GM21528 (cell line): ENCODE measurements at regions not wholly inside any gene's neighbourhood (a gene's known extent, or its start where the extent isn't known, plus 50 kb on each side); places are given as distances from the start of the nearest gene placed in this dataset.

Experiments used
- ATAC-seq: cut with Tn5 transposase; IDR thresholded peaks from one replicate; pipeline ENCODE4 v1.9.1; 2021; ENCODE audit warnings: mild to moderate bottlenecking, moderate library complexity; ENCODE audit not compliant: unreplicated experiment, low FRiP score

DNA sequence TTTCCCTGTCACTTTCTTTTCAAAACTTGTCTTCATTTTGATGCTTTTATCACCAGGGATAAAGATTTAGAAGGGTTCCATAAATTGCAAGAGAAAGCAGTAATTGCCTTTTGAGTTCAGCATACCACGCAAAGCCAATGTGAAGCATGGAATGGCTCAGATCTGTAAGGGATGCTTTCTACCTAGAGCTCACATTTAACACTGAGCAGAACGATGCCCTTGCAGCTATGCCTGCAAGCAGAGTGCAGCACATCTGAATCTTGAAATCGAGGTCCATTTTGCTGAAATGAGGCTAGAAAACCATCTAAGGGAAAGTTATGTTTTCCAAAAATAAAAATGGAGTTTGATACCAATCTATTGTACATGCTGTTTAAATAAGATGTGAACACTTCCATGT lies 171.2 kb upstream of the CELF2 start:
- no peak for ATAC-seq

DNA sequence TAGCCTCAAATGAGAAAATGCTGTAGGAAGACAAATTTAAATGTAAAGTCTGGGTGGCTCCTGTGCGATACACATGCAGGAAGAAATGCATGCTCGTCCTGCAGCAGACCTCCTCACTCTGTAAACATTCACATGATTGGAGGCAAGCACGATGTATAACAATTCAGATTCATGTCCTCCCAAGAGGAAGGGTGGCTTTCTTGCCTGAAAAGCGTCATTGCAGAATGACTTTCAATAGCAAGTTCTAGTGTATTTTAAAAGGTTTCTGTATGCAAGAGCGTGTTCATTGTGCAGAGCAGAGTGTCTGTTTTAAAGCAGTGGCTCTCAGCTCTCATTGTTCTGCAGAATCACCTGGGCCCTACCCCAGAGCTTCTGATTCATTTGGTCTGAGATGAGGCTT lies 170.3 kb upstream of the CELF2 start:
- no peak for ATAC-seq

GRCh38 chr10:10848488-10849111 lies 169.1 kb upstream of the CELF2 start:
- no peak for ATAC-seq

DNA sequence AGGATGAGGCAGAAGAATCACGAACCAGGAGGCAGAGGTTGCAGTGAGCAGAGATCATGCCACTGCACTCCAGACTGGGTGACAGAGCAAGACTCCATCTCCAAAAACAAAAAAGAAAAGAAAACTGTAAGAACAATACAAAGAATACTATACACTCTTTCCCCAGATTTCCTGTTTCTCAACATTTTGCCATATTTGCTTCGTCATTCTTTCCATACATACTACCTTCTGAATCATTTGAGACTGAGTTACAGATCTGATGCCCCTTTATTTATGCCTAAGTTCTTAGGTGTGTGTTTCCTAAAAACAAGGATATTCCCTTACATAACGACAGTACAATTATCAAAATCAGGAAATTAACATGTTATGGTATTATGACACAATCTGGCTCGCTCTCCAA lies 168.4 kb upstream of the CELF2 start:
- no peak for ATAC-seq

- no peak for ATAC-seq
Observed at GRCh38 chr10:10850214-10850613, 167.5 kb upstream of the CELF2 start.

- no peak for ATAC-seq
Observed at GRCh38 chr10:10852464-10852863, 165.2 kb upstream of the CELF2 start.

DNA sequence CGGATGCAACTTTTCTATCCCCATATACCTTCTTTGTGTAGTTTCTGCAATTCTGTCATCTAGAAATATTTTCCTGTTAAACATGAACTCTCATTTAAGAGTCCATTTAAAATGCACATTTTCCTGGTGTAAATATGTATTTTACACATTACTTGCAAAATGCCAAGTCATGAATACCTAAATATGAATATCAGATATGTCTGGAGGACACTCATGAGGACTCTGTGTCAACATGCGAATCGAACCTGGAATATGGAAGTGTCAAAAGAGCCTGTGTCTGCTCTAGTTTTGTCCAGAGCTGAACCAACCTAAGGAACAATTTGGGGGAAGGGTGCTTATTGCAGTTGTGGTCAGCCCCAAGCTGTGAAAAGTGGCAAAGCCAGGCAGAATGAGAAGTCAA lies 163.7 kb upstream of the CELF2 start:
- no peak for ATAC-seq

- ATAC-seq: no peak
Observed at GRCh38 chr10:10854725-10855124, 162.9 kb upstream of the CELF2 start.

DNA sequence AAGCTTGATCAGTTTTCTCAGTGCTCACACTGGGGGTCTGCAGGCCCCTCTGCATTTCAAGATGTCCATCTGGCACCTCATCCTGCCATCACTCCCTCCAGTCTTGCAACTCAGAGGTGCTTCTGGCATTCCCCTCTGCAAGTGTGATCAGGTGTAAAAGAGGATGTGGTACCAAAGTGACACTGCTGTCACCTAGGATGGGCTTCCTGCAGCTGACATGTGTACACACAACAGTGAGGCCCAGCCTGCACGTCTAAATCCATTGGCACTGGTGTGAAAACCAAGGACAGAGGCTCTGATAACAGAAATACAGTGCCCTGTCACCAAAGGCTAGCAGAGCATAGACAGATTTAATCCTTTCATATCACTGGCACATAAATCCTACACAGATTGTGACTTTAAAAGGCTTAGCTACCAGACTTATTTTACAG lies 162.5 kb upstream of the CELF2 start:
- no peak for ATAC-seq

GRCh38 chr10:10860455-10860976 lies 157.2 kb upstream of the CELF2 start:
- no peak for ATAC-seq

- ATAC-seq: no peak
Observed at GRCh38 chr10:10865303-10865702, 152.4 kb upstream of the CELF2 start.

DNA sequence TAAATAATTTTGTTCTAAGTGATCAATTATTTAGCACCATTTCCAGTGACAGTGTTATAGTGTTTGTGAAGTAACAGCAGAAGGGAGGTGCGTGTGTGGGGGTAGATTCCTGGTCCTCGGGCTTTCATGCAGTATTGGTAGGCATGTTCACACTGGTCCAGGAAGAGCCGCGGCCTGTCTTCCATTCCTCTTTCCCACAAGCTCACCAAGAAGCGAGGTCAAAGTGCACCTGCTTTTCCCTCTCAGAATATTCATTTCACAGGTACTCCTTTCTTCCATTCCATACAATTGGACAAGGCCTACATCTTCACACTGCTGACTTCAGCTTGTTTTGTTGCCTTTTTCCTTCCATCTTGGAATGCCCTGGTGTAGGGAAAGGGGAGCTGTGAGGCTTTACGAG lies 151.8 kb upstream of the CELF2 start:
- ATAC-seq: no peak

DNA sequence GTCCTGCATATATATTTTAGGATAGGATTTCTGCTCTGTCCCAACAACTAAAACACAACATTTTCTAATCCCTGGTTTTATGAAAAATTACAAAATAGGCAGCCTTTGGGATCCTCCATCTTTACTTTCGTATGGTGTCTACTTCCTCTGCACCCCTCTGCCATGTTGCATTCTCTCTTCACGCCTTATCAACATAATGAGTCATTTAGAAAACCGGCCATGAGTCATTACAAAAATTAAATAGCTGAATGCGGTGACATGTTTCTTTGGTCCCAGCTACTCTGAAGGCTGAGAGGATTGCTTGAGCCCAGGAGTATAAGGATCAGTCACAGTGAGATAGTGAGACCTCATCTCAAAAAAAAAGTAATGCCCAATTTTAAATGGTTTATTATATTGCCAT lies 148.1 kb upstream of the CELF2 start:
- ATAC-seq: peak; percentile 72

- ATAC-seq: no peak
Observed at GRCh38 chr10:10870523-10871241, 147.0 kb upstream of the CELF2 start.

GRCh38 chr10:10871352-10871751 lies 146.3 kb upstream of the CELF2 start:
- no peak for ATAC-seq

- ATAC-seq: no peak
Observed at GRCh38 chr10:10872035-10872673, 145.5 kb upstream of the CELF2 start.

GRCh38 chr10:10872764-10873163 lies 144.9 kb upstream of the CELF2 start:
- no peak for ATAC-seq

GRCh38 chr10:10873289-10873688 lies 144.4 kb upstream of the CELF2 start:
- no peak for ATAC-seq

- ATAC-seq: no peak
Observed at GRCh38 chr10:10873915-10874314, 143.8 kb upstream of the CELF2 start.

DNA sequence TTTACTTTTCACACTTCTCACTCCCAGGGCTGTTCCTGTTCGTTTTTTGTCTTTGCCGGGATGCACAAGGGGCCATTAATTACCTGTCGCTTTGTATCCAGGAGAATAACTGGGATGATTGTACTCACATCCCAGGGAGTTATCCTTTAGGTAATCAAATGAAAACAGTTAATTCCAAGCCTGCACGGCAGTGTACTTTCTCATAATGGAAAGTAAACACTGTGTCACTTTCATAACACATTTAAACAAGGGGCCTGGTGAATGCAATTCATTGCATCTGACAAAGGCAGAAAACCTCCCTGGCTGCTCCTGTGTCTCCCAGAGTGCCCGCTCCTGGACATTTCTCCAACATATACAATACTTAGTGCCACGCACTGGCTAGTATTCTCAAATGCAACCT lies 138.7 kb upstream of the CELF2 start:
- ATAC-seq: no peak

DNA sequence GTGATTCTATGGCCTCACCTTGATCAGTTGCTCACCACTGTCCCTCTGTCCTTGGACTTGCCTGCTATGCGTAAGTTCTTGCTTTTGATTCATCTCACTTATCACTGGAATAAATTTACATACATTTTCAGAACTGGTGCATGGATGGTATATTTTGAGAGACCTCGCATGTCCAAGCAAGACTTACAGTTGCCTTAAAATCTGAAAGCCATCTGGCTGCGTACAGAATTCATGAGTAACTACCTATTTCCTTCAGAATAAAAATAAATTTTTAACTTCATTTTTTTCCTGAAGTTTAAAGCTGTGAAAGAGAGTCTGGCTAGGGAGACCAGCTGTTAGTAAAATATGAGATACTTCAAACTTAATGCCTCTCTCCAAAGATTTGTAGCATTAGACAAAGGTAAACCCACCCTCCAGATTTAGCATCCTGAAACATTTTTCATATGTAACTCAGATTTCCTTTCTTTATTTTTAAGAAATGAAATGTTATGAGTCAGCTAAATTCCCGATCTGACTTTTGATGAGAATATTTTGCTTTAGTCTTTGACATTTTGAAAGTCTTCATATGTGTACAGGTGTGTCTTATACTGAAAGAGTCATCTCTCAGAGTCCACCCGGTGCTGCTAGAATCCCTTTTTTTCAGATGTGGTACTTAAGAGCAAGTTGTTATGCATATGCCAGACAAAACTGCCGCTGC lies 136.4 kb upstream of the CELF2 start:
- no peak for ATAC-seq
